ENCODE measurements at regions not wholly inside any gene's neighbourhood (a gene's known extent, or its start where the extent isn't known, plus 50 kb on each side); places are given as distances from the start of the nearest gene placed in this dataset.

GRCh38 chr10:130560116-130560515, 423.9 kb downstream of the GLRX3 start:
- Histone ChIP-seq H3K27me3 (replicated peaks; ENCODE audit: insufficient read depth, low read depth, low read length, poor library complexity) (no peaks in the 10 kb centered on the region), H3K4me1 (ENCODE audit: insufficient read depth, low read length, poor library complexity, severe bottlenecking) (no peaks in the 10 kb centered on the region), H3K9me3 (ENCODE audit: low read depth, low read length, poor library complexity, severe bottlenecking) (no peaks in the 10 kb centered on the region), H3K4me3 (ENCODE audit: low read depth, low read length, poor library complexity, severe bottlenecking) (no peak overlapping the region), H3K27ac (ENCODE audit: low read depth, low read length, poor library complexity, severe bottlenecking) (no peak overlapping the region), H3K36me3 (ENCODE audit: insufficient read depth, low read length, poor library complexity, severe bottlenecking) (no peaks in the 10 kb centered on the region)
- CTCF ChIA-PET: no interaction called here
- intact Hi-C loops (cut with micrococcal nuclease; ENCODE audit: unreplicated experiment): no loop called here
- no TSS peak for BruUV-seq (replicated peaks)
- POLR2A ChIA-PET (ENCODE audit: low non-redundant PET): no interaction called here
- DNase-seq (ENCODE audit: low spot score): no peak
- TF ChIP-seq CTCF (conservative IDR thresholded peaks at IDR 0.05; ENCODE audit: low read depth, low read length) (no peak), EZH2 (IDR thresholded peaks at IDR 0.05; ENCODE audit: borderline replicate concordance, low read depth, low read length, poor library complexity, severe bottlenecking) (no peak)

GRCh38 chr10:130560573-130560972, 424.4 kb downstream of the GLRX3 start:
- H3K36me3 ChIP-seq (ENCODE audit: insufficient read depth, low read length, poor library complexity, severe bottlenecking): no peaks in the 10 kb centered on the region
- no peaks in the 10 kb centered on the region for H3K4me1 ChIP-seq (ENCODE audit: insufficient read depth, low read length, poor library complexity, severe bottlenecking)
- H3K4me3 ChIP-seq (ENCODE audit: low read depth, low read length, poor library complexity, severe bottlenecking): no peak overlapping the region
- H3K27me3 ChIP-seq (replicated peaks; ENCODE audit: insufficient read depth, low read depth, low read length, poor library complexity): no peaks in the 10 kb centered on the region
- H3K9me3 ChIP-seq (ENCODE audit: low read depth, low read length, poor library complexity, severe bottlenecking): no peaks in the 10 kb centered on the region
- no TSS peak for BruUV-seq (replicated peaks)
- intact Hi-C loops (cut with micrococcal nuclease; ENCODE audit: unreplicated experiment): no loop called here
- ChIA-PET CTCF (no interaction called here), POLR2A (ENCODE audit: low non-redundant PET) (no interaction called here)
- no peak for DNase-seq (ENCODE audit: low spot score)
- TF ChIP-seq CTCF (conservative IDR thresholded peaks at IDR 0.05; ENCODE audit: low read depth, low read length): no peak
- TF ChIP-seq EZH2 (IDR thresholded peaks at IDR 0.05; ENCODE audit: borderline replicate concordance, low read depth, low read length, poor library complexity, severe bottlenecking): no peak
- no peak overlapping the region for H3K27ac ChIP-seq (ENCODE audit: low read depth, low read length, poor library complexity, severe bottlenecking)

GRCh38 chr10:130561681-130562080, 425.5 kb downstream of the GLRX3 start:
- TF ChIP-seq EZH2 (IDR thresholded peaks at IDR 0.05; ENCODE audit: borderline replicate concordance, low read depth, low read length, poor library complexity, severe bottlenecking): no peak
- TF ChIP-seq CTCF (conservative IDR thresholded peaks at IDR 0.05; ENCODE audit: low read depth, low read length): no peak
- BruUV-seq (replicated peaks): no TSS peak
- no peaks in the 10 kb centered on the region for H3K27me3 ChIP-seq (replicated peaks; ENCODE audit: insufficient read depth, low read depth, low read length, poor library complexity)
- intact Hi-C loops (cut with micrococcal nuclease; ENCODE audit: unreplicated experiment): no loop called here
- no peak for DNase-seq (ENCODE audit: low spot score)
- POLR2A ChIA-PET (ENCODE audit: low non-redundant PET): no interaction called here
- H3K27ac ChIP-seq (ENCODE audit: low read depth, low read length, poor library complexity, severe bottlenecking): no peak overlapping the region
- no peak overlapping the region for H3K4me3 ChIP-seq (ENCODE audit: low read depth, low read length, poor library complexity, severe bottlenecking)
- CTCF ChIA-PET: no interaction called here
- H3K4me1 ChIP-seq (ENCODE audit: insufficient read depth, low read length, poor library complexity, severe bottlenecking): no peaks in the 10 kb centered on the region
- no peaks in the 10 kb centered on the region for H3K9me3 ChIP-seq (ENCODE audit: low read depth, low read length, poor library complexity, severe bottlenecking)
- H3K36me3 ChIP-seq (ENCODE audit: insufficient read depth, low read length, poor library complexity, severe bottlenecking): no peaks in the 10 kb centered on the region

Data from A673 (cell line).